ENCODE measurements at regions not wholly inside any gene's neighbourhood (a gene's known extent, or its start where the extent isn't known, plus 50 kb on each side); places are given as distances from the start of the nearest gene placed in this dataset.
"Not testable (repeated sequence)": the region's sequence is repeated elsewhere in the genome, so short reads cannot be mapped to it uniquely, and the experiment has no call there.

- DNase-seq: no peak
Measured at GRCh38 chr6:155695495-155695894, 239.9 kb upstream of the NOX3 start.

- DNase-seq: no peak
Measured at GRCh38 chr6:155694419-155694790, 238.8 kb upstream of the NOX3 start.

- peak; percentile 62 for DNase-seq
Measured at GRCh38 chr6:155693573-155694418, 238.2 kb upstream of the NOX3 start.

GRCh38 chr6:155690820-155691219 lies 235.2 kb upstream of the NOX3 start:
- no peak for DNase-seq

GRCh38 chr6:155687645-155688044 lies 232.0 kb upstream of the NOX3 start:
- DNase-seq: no peak

- DNase-seq: no peak
Measured at GRCh38 chr6:155684416-155685196, 229.0 kb upstream of the NOX3 start.

GRCh38 chr6:155678361-155678760 lies 222.7 kb upstream of the NOX3 start:
- DNase-seq: no peak

- DNase-seq: no peak
Measured at GRCh38 chr6:155676346-155676745, 220.7 kb upstream of the NOX3 start.

- DNase-seq: no peak
Measured at GRCh38 chr6:155670655-155671054, 215.0 kb upstream of the NOX3 start.

- no peak for DNase-seq
Measured at GRCh38 chr6:155660251-155660977, 204.8 kb upstream of the NOX3 start.

GRCh38 chr6:155656024-155656423 lies 200.4 kb upstream of the NOX3 start:
- no peak for DNase-seq

GRCh38 chr6:155654474-155654873 lies 198.8 kb upstream of the NOX3 start:
- DNase-seq: no peak

GRCh38 chr6:155648301-155648700 lies 192.7 kb upstream of the NOX3 start:
- no peak for DNase-seq

GRCh38 chr6:155647354-155647753 lies 191.7 kb upstream of the NOX3 start:
- DNase-seq: no peak

- DNase-seq: no peak
Measured at GRCh38 chr6:155646443-155646842, 190.8 kb upstream of the NOX3 start.

- no peak for DNase-seq
Measured at GRCh38 chr6:155645325-155645724, 189.7 kb upstream of the NOX3 start.

GRCh38 chr6:155641603-155642002 lies 186.0 kb upstream of the NOX3 start:
- DNase-seq: no peak

GRCh38 chr6:155638200-155638599 lies 182.6 kb upstream of the NOX3 start:
- no peak for DNase-seq

- no peak for DNase-seq
Measured at GRCh38 chr6:155635416-155635815, 179.8 kb upstream of the NOX3 start.

- DNase-seq: no peak
Measured at GRCh38 chr6:155630085-155630484, 174.4 kb upstream of the NOX3 start.

- DNase-seq: no peak
Measured at GRCh38 chr6:155629652-155630051, 174.0 kb upstream of the NOX3 start.

GRCh38 chr6:155628306-155628705 lies 172.7 kb upstream of the NOX3 start:
- DNase-seq: no peak

GRCh38 chr6:155627722-155628212 lies 172.1 kb upstream of the NOX3 start:
- not testable (repeated sequence) for DNase-seq

All from NCI-H1105 (cell line).